PC-3 (cell line): ENCODE measurements at regions not wholly inside any gene's neighbourhood (a gene's known extent, or its start where the extent isn't known, plus 50 kb on each side); places are given as distances from the start of the nearest gene placed in this dataset.

Experiments
- EZH2phosphoT487 ChIP-seq: fragments of 300-600 bp; sonication (generic); IDR thresholded peaks from 2 replicates; pipeline ENCODE4 v1.6.1; 2018; ENCODE audit warnings: mild to moderate bottlenecking, antibody characterized with exemption, low read length, borderline replicate concordance
- TF ChIP-seq, protein P1 (sequence below): fragments of 300-600 bp; sonication (generic); conservative IDR thresholded peaks from 2 replicates; pipeline ENCODE4 v1.5.1; 2017; ENCODE audit warnings: antibody characterized with exemption, low read depth, mild to moderate bottlenecking, low read length

DNA sequence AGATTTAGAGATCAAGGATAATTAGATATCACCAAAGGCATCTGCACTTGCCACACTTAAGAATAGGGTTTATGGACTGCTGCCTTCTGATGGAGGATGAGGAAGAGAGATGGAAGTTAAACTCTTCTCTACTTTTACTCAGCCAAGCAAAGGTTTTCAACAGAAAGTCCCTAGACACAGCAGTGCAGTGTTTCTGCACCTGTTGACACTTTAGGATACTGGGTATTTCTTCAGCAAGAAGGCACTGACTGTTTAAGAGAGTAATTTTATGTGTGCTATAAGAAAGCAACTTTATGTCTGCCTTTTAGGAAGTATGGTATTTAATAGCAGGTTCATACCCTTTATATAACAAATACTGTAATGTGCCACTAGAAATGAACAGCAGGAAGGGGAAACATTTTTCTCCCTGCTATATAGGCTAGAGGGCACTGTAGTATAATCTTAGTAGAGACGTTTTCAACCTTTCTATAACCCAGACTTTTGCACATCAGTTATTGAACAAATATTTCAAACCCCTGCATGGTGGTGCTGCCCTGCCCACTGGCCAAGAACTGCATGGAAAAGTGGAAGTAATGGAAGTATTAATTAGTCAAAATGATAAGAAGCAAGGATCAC is 225.0 kb upstream of the GRIP1 start:
- TF ChIP-seq EZH2phosphoT487 = no peak
- TF ChIP-seq, protein P1, sequence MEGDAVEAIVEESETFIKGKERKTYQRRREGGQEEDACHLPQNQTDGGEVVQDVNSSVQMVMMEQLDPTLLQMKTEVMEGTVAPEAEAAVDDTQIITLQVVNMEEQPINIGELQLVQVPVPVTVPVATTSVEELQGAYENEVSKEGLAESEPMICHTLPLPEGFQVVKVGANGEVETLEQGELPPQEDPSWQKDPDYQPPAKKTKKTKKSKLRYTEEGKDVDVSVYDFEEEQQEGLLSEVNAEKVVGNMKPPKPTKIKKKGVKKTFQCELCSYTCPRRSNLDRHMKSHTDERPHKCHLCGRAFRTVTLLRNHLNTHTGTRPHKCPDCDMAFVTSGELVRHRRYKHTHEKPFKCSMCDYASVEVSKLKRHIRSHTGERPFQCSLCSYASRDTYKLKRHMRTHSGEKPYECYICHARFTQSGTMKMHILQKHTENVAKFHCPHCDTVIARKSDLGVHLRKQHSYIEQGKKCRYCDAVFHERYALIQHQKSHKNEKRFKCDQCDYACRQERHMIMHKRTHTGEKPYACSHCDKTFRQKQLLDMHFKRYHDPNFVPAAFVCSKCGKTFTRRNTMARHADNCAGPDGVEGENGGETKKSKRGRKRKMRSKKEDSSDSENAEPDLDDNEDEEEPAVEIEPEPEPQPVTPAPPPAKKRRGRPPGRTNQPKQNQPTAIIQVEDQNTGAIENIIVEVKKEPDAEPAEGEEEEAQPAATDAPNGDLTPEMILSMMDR = peak; percentile 48
